ENCODE measurements at regions not wholly inside any gene's neighbourhood (a gene's known extent, or its start where the extent isn't known, plus 50 kb on each side); places are given as distances from the start of the nearest gene placed in this dataset.

DNA sequence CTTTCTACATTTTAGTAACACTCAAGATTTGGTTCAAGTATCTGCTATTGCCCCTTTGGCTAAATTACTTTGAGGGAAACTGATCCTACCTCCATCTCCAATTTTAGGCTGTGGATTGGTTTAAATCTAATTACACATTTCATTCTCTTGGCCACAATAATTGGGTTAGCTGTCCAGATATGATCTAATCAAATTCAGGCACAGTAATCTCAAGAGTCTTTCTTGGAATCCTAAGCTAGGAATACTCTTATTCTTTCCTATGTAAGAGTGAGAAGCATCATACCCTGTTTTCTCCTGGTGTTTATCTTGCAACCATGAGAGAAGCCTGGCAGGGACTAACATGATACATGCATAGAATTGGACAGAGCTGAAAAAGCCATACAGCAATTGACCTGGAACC lies 300.4 kb upstream of the MARCKS start:
- POLR2A ChIA-PET: no interaction called here
- no peak for DNase-seq (ENCODE audit: extremely low spot score)
- no peak for TF ChIP-seq CTCF (IDR thresholded peaks at IDR 0.05; ENCODE audit: control extremely low read depth, extremely low read depth, low read depth, missing control alignments)
- CTCF ChIA-PET: no interaction called here

DNA sequence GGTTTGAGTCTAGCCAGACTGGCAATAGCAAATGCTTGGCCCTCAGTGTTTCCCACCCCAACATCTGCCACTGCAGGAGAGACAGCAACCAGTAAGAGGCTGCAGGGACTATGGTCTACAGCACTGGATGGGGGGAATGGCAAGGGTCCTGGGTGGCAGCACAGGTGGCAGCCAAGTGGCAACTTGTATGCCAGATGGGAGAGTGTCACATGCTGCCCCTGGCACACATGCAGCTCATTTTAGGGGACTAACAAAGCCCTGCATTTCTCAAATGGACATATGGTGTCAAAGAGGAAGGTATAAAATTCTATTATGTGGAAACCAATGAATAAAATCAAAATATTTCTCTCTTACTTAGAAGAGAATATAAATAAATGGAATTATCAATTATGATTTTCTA lies 298.7 kb upstream of the MARCKS start:
- no peak for TF ChIP-seq CTCF (IDR thresholded peaks at IDR 0.05; ENCODE audit: control extremely low read depth, extremely low read depth, low read depth, missing control alignments)
- CTCF ChIA-PET: interaction anchor here (1.3 to 1.4 kb wide), 2 partner anchors 39 to 300 kb away, joined by 3 read pairs; no protein-coding TSS in a partner anchor
- POLR2A ChIA-PET: no interaction called here
- DNase-seq (ENCODE audit: extremely low spot score): no peak

GRCh38 chr6:113558966-113559365 lies 298.2 kb upstream of the MARCKS start:
- CTCF ChIA-PET: interaction anchor here (1.3 kb wide), 1 partner anchor 38 kb away, joined by 3 read pairs; no protein-coding TSS in a partner anchor

DNA sequence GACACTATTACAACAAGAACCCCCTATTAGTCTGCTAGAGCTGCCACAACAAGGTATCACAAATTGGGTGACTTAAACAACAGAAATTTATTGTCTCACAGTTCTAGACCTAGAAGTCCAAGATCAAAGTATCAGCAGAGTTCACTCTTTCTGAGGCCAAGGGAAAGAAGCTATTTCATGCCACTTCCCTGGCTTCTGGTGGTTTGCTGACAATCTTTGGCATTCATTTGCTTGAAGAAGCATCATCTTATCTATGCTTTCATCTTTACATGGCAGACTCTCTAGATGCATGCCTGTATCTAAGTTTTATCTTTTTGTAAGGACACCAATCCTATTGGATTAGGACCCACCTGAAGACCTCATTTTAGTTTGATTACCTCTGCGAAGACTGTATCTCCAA lies 296.8 kb upstream of the MARCKS start:
- no peak for DNase-seq (ENCODE audit: extremely low spot score)
- CTCF ChIA-PET: no interaction called here
- POLR2A ChIA-PET: no interaction called here
- no peak for TF ChIP-seq CTCF (IDR thresholded peaks at IDR 0.05; ENCODE audit: control extremely low read depth, extremely low read depth, low read depth, missing control alignments)

More at GRCh38 chr6:113558966-113559365, 298.2 kb upstream of the MARCKS start:
- TF ChIP-seq CTCF (IDR thresholded peaks at IDR 0.05; ENCODE audit: control extremely low read depth, extremely low read depth, low read depth, missing control alignments): no peak
- POLR2A ChIA-PET: no interaction called here
- no peak for DNase-seq (ENCODE audit: extremely low spot score)

DNA sequence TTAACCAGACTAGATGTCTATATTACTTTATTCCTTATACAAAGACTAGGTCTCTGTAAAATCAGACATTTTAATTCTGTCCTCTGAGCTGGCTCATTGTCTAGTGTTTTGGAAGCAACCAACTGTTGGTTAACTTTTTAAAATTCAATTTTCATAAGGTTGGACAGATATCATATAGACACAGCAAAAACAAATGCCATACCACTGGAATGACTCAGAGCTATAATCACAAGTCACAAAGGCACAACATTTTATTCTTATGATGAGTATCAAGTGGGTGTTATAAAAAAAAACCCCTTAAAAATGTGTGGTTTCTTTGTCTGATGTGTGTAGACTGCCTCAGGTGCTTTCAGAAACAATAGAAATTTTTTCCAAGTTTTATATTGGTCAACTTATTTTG lies 296.2 kb upstream of the MARCKS start:
- ChIA-PET CTCF (no interaction called here), POLR2A (no interaction called here)
- no peak for DNase-seq (ENCODE audit: extremely low spot score)
- TF ChIP-seq CTCF (IDR thresholded peaks at IDR 0.05; ENCODE audit: control extremely low read depth, extremely low read depth, low read depth, missing control alignments): no peak

- ChIA-PET CTCF (interaction anchor here (1.2 kb wide), 1 partner anchor 8 kb away, joined by 4 read pairs; no protein-coding TSS in a partner anchor), POLR2A (no interaction called here)
- no peak for DNase-seq (ENCODE audit: extremely low spot score)
- no peak for TF ChIP-seq CTCF (IDR thresholded peaks at IDR 0.05; ENCODE audit: control extremely low read depth, extremely low read depth, low read depth, missing control alignments)
These were observed 294.9 kb upstream of the MARCKS start for GRCh38 chr6:113562248-113562647.

All from GM10248 (cell line).